H1 (cell line): ENCODE measurements at regions not wholly inside any gene's neighbourhood (a gene's known extent, or its start where the extent isn't known, plus 50 kb on each side); places are given as distances from the start of the nearest gene placed in this dataset.

Source experiments
- CTCF ChIA-PET: fragments of 300-600 bp; sonication (Branson Sonifier 250); formaldehyde crosslinking; loops from one replicate; lab custom pipeline; 2021; ENCODE audit not compliant: partially characterized antibody; lab: Charles Lee
- POLR2A ChIA-PET: fragments of 300-600 bp; sonication (Branson Sonifier 250); formaldehyde crosslinking; loops from one replicate; lab custom pipeline; 2021; ENCODE audit warnings: inconsistent platforms; ENCODE audit not compliant: partially characterized antibody; lab: Charles Lee
- DNase-seq, 2 experiments: peaks; one replicate each; pipeline versions ENCODE4 v3.0.0 to v3.0.0-alpha.2; 2010 to 2022; ENCODE audit warnings: low spot score in 2 of 2, low read depth in 1 of 2, mixed read lengths in 1 of 2
- FAIRE-seq: peaks from 2 replicates; lab custom pipeline; 2011; peaks lifted over from hg19 to GRCh38; lab: Jason Lieb, UNC
- H2AFZ ChIP-seq: 2 replicates; pipeline ENCODE4 v1.8.1; 2012; ENCODE audit warnings: low read length, inconsistent platforms
- H2AK5ac ChIP-seq: 2 replicates; pipeline ENCODE4 v1.6.1; 2013; ENCODE audit warnings: low read depth, low read length
- H2BK120ac ChIP-seq: replicated peaks from 2 replicates; pipeline ENCODE3; 2013; ENCODE audit warnings: low read depth, low read length, inconsistent platforms
- H2BK12ac ChIP-seq: 2 replicates; pipeline ENCODE4 v1.6.1; 2013; ENCODE audit warnings: low read depth, low read length
- H2BK15ac ChIP-seq: 2 replicates; pipeline ENCODE4 v1.6.1; 2013; ENCODE audit warnings: low read length
- H2BK20ac ChIP-seq: 2 replicates; pipeline ENCODE4 v1.6.1; 2013; ENCODE audit warnings: low read length
- H2BK5ac ChIP-seq: 2 replicates; pipeline ENCODE4 v1.6.1; 2013; ENCODE audit warnings: low read depth, low read length
- H3K14ac ChIP-seq: 2 replicates; pipeline ENCODE4 v1.6.1; 2013; ENCODE audit warnings: inconsistent platforms; ENCODE audit not compliant: insufficient read length
- H3K18ac ChIP-seq: 2 replicates; pipeline ENCODE4 v1.6.1; 2013; ENCODE audit warnings: low read length; ENCODE audit errors: extremely low read depth
- H3K23ac ChIP-seq: 2 replicates; pipeline ENCODE4 v1.6.1; 2013; ENCODE audit warnings: inconsistent platforms; ENCODE audit not compliant: insufficient read length
- H3K23me2 ChIP-seq: 2 replicates; pipeline ENCODE4 v1.6.1; 2013; ENCODE audit warnings: low read depth, low read length
- H3K27ac ChIP-seq: 2 replicates; pipeline ENCODE4 v1.6.1; 2011; ENCODE audit warnings: low read depth, low read length, inconsistent platforms
- H3K27me3 ChIP-seq, 4 experiments: replicated peaks in 1 of 4; 1 replicate in 1 of 4; 2 replicates in 3 of 4; pipeline versions ENCODE4 v1.6.1 to v1.8.1; 2011 to 2013; ENCODE audit warnings: low read length in 3 of 4, mild to moderate bottlenecking in 3 of 4, inconsistent platforms in 2 of 4, mixed read lengths in 2 of 4, moderate library complexity in 1 of 4; ENCODE audit not compliant: control insufficient read depth in 3 of 4, insufficient read depth in 3 of 4; ENCODE audit errors: extremely low read depth in 1 of 4
- H3K36me3 ChIP-seq, 4 experiments: 2 replicates each; pipeline versions ENCODE4 v1.6.1 to v1.8.1; 2011 to 2013; ENCODE audit warnings: mild to moderate bottlenecking in 4 of 4, low read length in 3 of 4, moderate library complexity in 2 of 4, control low read depth in 1 of 4, inconsistent platforms in 1 of 4; ENCODE audit not compliant: insufficient read depth in 4 of 4, control insufficient read depth in 2 of 4
- H3K4ac ChIP-seq: replicated peaks from 2 replicates; pipeline ENCODE3; 2013; ENCODE audit warnings: low read length, low read depth, mixed read lengths, inconsistent platforms; ENCODE audit not compliant: insufficient read length
- H3K4me1 ChIP-seq, 4 experiments: replicated peaks in 1 of 4; 1 replicate in 1 of 4; 2 replicates in 3 of 4; pipeline versions ENCODE4 v1.6.1 to v1.8.1; 2011 to 2013; ENCODE audit warnings: low read length in 3 of 4, inconsistent platforms in 2 of 4, mixed read lengths in 1 of 4; ENCODE audit not compliant: insufficient read depth in 4 of 4, control insufficient read depth in 3 of 4
- H3K4me2 ChIP-seq, 2 experiments: 2 replicates each; pipeline versions ENCODE4 v1.6.1 to v1.8.1; 2011 to 2013; ENCODE audit warnings: low read depth in 2 of 2, low read length in 2 of 2, control low read depth in 1 of 2, inconsistent platforms in 1 of 2, mild to moderate bottlenecking in 1 of 2; ENCODE audit not compliant: insufficient read depth in 1 of 2
- H3K4me3 ChIP-seq, 4 experiments: fragments of 200-600, 300-600 bp in 1 of 4; sonication (generic), shearing (Covaris generic), sonication (Bioruptor Twin) in 1 of 4; 2 replicates each; pipeline versions ENCODE4 v1.5.1 to v1.8.1; 2011 to 2016; ENCODE audit warnings: low read length in 4 of 4, low read depth in 3 of 4, control low read depth in 2 of 4, inconsistent platforms in 2 of 4, mild to moderate bottlenecking in 2 of 4, mixed read lengths in 1 of 4, moderate library complexity in 1 of 4; ENCODE audit not compliant: insufficient read depth in 2 of 4; ENCODE audit errors: extremely low read depth in 1 of 4
- H3K56ac ChIP-seq: replicated peaks from 2 replicates; pipeline ENCODE3; 2013; ENCODE audit warnings: low read depth, mild to moderate bottlenecking, mixed read lengths, low read length, inconsistent platforms; ENCODE audit not compliant: insufficient read length
- H3K79me1 ChIP-seq: 2 replicates; pipeline ENCODE4 v1.6.1; 2013; ENCODE audit warnings: low read depth, low read length, control low read depth
- H3K79me2 ChIP-seq, 2 experiments: 2 replicates each; pipeline versions ENCODE4 v1.6.1 to v1.8.1; 2012 to 2013; ENCODE audit warnings: low read length in 2 of 2, mild to moderate bottlenecking in 2 of 2, inconsistent platforms in 1 of 2; ENCODE audit not compliant: insufficient read depth in 2 of 2, control insufficient read depth in 1 of 2
- H3K9ac ChIP-seq, 4 experiments: replicated peaks in 1 of 4; 1 replicate in 1 of 4; 2 replicates in 3 of 4; pipeline versions ENCODE4 v1.6.1 to v1.8.1; 2011 to 2013; ENCODE audit warnings: low read depth in 3 of 4, low read length in 3 of 4, control low read depth in 2 of 4, mild to moderate bottlenecking in 2 of 4, moderate library complexity in 2 of 4, inconsistent platforms in 1 of 4; ENCODE audit errors: extremely low read depth in 1 of 4
- H3K9me3 ChIP-seq, 2 experiments: 2 replicates each; pipeline versions ENCODE4 v1.6.1 to v1.8.1; 2012 to 2013; ENCODE audit warnings: mild to moderate bottlenecking in 2 of 2, moderate library complexity in 2 of 2, control low read depth in 1 of 2, inconsistent platforms in 1 of 2, low read depth in 1 of 2, low read length in 1 of 2, mixed read lengths in 1 of 2; ENCODE audit not compliant: insufficient read depth in 2 of 2
- H4K20me1 ChIP-seq, 2 experiments: replicated peaks in 1 of 2; 2 replicates each; pipeline versions ENCODE3 to v1.8.1; 2011 to 2013; ENCODE audit warnings: inconsistent platforms in 2 of 2, low read length in 2 of 2, mild to moderate bottlenecking in 1 of 2; ENCODE audit not compliant: insufficient read depth in 2 of 2, control insufficient read depth in 1 of 2
- H4K5ac ChIP-seq: 2 replicates; pipeline ENCODE4 v1.6.1; 2013; ENCODE audit warnings: low read length, low read depth, mixed read lengths, inconsistent platforms; ENCODE audit not compliant: insufficient read length
- H4K8ac ChIP-seq: 2 replicates; pipeline ENCODE4 v1.8.0; 2013; ENCODE audit warnings: mild to moderate bottlenecking, moderate library complexity, low read length, inconsistent platforms; ENCODE audit not compliant: insufficient read depth; ENCODE audit errors: extremely low read depth
- H4K91ac ChIP-seq: replicated peaks from 2 replicates; pipeline ENCODE3; 2013; ENCODE audit warnings: low read length, mixed read lengths, inconsistent platforms; ENCODE audit not compliant: insufficient read length
- CEBPB ChIP-seq: IDR thresholded peaks from 2 replicates; pipeline ENCODE4 v1.6.1; 2012; ENCODE audit warnings: low read depth, low read length
- HDAC2 ChIP-seq, 2 experiments: fragments of 300-600 bp in 1 of 2; sonication (generic) in 1 of 2; IDR thresholded peaks; 2 replicates each; pipeline ENCODE4 v1.6.1; 2011 to 2012; ENCODE audit warnings: low read depth in 2 of 2, low read length in 2 of 2, mild to moderate bottlenecking in 2 of 2, moderate library complexity in 2 of 2, borderline replicate concordance in 1 of 2, inconsistent platforms in 1 of 2
- KDM1A ChIP-seq: fragments of 200-600, 300-600 bp; sonication (generic); IDR thresholded peaks from 2 replicates; pipeline ENCODE4 v1.7.1; 2016; ENCODE audit warnings: mild to moderate bottlenecking, low read length, borderline replicate concordance
- POU5F1 ChIP-seq: IDR thresholded peaks from 2 replicates; pipeline ENCODE4 v1.6.1; 2011; ENCODE audit warnings: low read depth, mild to moderate bottlenecking, low read length, moderate library complexity
- TCF12 ChIP-seq: IDR thresholded peaks from 2 replicates; pipeline ENCODE4 v1.6.1; 2011; ENCODE audit warnings: low read depth, mild to moderate bottlenecking, low read length
- WGBS, 2 experiments: shearing (Covaris generic) in 1 of 2; methylation state at CpG; one replicate each; pipeline versions ENCODE4 v1.1.6 to v1.1.7; 2013 to 2015; ENCODE audit warnings: low lambda C conversion rate in 2 of 2, mixed read lengths in 2 of 2, inconsistent platforms in 1 of 2, low coverage in 1 of 2, missing lambda C conversion rate in 1 of 2; ENCODE audit not compliant: insufficient replicate concordance in 2 of 2, insufficient coverage in 1 of 2, insufficient read length in 1 of 2; ENCODE audit errors: extremely low coverage in 1 of 2, missing lambda C conversion rate in 1 of 2; 5-methylcytosine and 5-hydroxymethylcytosine counted together

DNA sequence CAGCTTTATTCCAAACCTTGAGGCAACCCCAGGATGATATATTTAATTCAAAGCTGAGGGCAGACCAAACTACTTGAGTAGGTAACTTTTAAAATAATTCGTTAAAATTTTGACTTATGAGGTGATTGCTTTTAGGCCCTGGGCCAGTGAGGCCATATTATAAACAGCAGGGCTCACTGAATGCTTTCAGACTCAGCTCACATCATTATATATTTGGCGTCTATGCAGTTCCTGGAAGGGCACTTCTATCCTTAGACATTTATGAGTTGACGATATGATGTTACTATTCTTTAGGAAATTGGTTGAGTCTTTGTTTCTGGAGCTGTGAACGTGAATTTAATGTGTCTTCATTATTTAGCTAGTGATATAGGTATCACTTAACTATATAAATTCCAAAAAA, 400.1 kb downstream of the PDHA2 start:
- Histone ChIP-seq H2BK12ac (no peak overlapping the region), H3K56ac (no peak overlapping the region), H3K4me2 (no peak overlapping the region), H3K9ac (no peak overlapping the region), H2BK15ac (no peak overlapping the region), H2BK20ac (no peak overlapping the region), H3K79me2 (no peaks in the 10 kb centered on the region), H4K8ac (no peak overlapping the region), H3K36me3 (0 out of 8 replicates have a peak, but pooled peaks cover 0 to 2% (median 0%) of the 10 kb centered on the region in 4 experiments), H3K27me3 (no peaks in the 10 kb centered on the region), H3K27ac (no peak overlapping the region), H3K79me1 (no peaks in the 10 kb centered on the region), H3K18ac (no peak overlapping the region), H4K20me1 (no peaks in the 10 kb centered on the region), H3K23me2 (no peaks in the 10 kb centered on the region), H3K9me3 (peaks cover 11 to 14% of the 10 kb centered on the region in 2 experiments), H3K14ac (no peak overlapping the region), H4K5ac (no peak overlapping the region), H2BK120ac (no peak overlapping the region), H3K4ac (no peak overlapping the region), H4K91ac (no peak overlapping the region), H3K4me3 (no peak overlapping the region), H2AK5ac (no peak overlapping the region), H3K23ac (no peak overlapping the region), H2BK5ac (no peak overlapping the region), H3K4me1 (no peaks in the 10 kb centered on the region), H2AFZ (no peak overlapping the region)
- DNase-seq (no peak), FAIRE-seq (no peak)
- POLR2A ChIA-PET, result no interaction called here
- TF ChIP-seq KDM1A (no peak), HDAC2 (IDR thresholded peaks at IDR 0.05; ENCODE audit: borderline replicate concordance in 1 of 2, low read depth in 2 of 2, low read length in 2 of 2) (no peak), POU5F1 (no peak), CEBPB (no peak), TCF12 (no peak)
- WGBS, 2 experiments, result 89% methylated on average over 4 of the region's 4 CpGs; no CpG with 5 or more reads in 1 of the 2 experiments
- CTCF ChIA-PET, result no interaction called here
